AG10803 (cell line): ENCODE measurements at regions not wholly inside any gene's neighbourhood (a gene's known extent, or its start where the extent isn't known, plus 50 kb on each side); places are given as distances from the start of the nearest gene placed in this dataset.

Source experiments
- DNase-seq: peaks from one replicate; pipeline ENCODE4 v3.0.0; 2010; ENCODE audit warnings: low read depth
- H3K4me3 ChIP-seq: 2 replicates; pipeline ENCODE4 v1.5.1; 2011; ENCODE audit warnings: mild to moderate bottlenecking, low read length, control low read depth
- CTCF ChIP-seq: conservative IDR thresholded peaks from 2 replicates; pipeline ENCODE4 v1.5.1; 2011; ENCODE audit warnings: mild to moderate bottlenecking, low read length, control low read depth, inconsistent platforms

DNA sequence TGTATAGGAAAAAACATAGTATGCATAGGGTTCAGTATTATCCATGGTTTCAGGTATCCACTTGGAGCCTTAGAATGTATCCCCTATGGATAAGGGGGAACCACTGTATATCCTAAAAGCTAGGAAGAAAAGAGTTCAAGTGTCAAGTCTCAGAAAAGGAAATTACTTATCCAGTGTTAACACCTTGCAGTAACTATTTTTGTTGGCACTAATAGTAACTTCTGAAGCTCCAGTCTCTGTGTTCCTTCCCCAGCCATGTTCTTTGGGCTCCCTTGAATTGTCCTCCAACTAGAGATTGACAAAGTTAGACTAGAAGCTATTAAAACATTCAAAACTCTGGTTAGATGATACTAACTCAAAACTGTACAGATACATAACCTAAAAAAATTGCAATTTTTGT lies 370.8 kb downstream of the NFIB start:
- TF ChIP-seq CTCF = no peak
- no peak for DNase-seq
- H3K4me3 ChIP-seq = no peak overlapping the region

GRCh38 chr9:13942695-13943094 lies 371.2 kb downstream of the NFIB start:
- H3K4me3 ChIP-seq = no peak overlapping the region
- no peak for TF ChIP-seq CTCF
- DNase-seq = peak; percentile 89

GRCh38 chr9:13942201-13942600 lies 371.7 kb downstream of the NFIB start:
- no peak for TF ChIP-seq CTCF
- H3K4me3 ChIP-seq = no peak overlapping the region

DNA sequence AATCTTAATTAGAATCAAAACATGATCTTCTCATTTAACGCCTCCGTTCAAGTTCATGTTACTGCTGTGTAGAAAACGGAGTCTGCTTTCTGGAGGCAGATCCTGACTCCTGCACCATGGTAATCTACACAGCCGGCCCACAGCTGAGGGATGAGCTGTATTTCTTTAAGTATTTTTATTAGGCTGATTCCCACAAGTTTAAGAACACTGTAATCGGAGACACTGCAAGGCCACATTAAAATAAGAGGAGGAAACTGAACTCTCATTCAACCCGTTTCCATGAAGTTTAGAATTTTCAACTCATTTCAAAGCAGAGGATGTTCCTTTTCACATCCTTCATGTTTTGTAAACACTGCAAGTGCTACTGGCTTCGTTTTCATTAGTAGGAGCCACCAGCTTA lies 372.2 kb downstream of the NFIB start:
- peak; percentile 40 for DNase-seq
- no peak overlapping the region for H3K4me3 ChIP-seq

More at GRCh38 chr9:13942201-13942600, 371.7 kb downstream of the NFIB start:
- DNase-seq = no peak

GRCh38 chr9:13939701-13940490 lies 374.0 kb downstream of the NFIB start:
- no peak overlapping the region for H3K4me3 ChIP-seq
- no peak for TF ChIP-seq CTCF
- DNase-seq = no peak

More for the DNA sequence above, 372.2 kb downstream of the NFIB start:
- no peak for TF ChIP-seq CTCF

GRCh38 chr9:13939134-13939533 lies 374.8 kb downstream of the NFIB start:
- peak; percentile 81 for DNase-seq
- H3K4me3 ChIP-seq = no peak overlapping the region
- TF ChIP-seq CTCF = no peak

DNA sequence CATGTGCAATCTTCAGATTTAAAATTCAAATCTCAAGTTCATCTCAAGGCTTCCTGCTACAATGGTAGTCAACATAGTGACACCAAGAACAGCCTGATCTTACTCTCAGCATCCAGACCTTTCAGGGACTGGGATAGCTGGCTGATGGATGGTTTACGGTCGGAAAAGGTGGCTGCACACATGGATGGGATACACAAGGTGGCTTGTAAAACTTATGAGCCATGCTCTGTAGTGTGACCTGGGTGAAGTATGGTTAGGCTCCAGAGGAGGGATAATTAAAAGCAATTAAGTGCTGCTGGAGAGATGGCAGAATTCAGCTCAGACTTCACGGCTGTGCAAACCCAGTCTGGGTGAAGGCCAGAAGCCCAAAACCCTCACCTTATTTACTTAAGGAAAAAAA lies 379.5 kb downstream of the NFIB start:
- no peak for TF ChIP-seq CTCF
- no peak overlapping the region for H3K4me3 ChIP-seq
- no peak for DNase-seq
